ENCODE measurements at regions not wholly inside any gene's neighbourhood (a gene's known extent, or its start where the extent isn't known, plus 50 kb on each side); places are given as distances from the start of the nearest gene placed in this dataset.
"Not testable (repeated sequence)": the region's sequence is repeated elsewhere in the genome, so short reads cannot be mapped to it uniquely, and the experiment has no call there.

- Histone ChIP-seq H3K27ac (no peak overlapping the region), H3K4me1 (no peaks in the 10 kb centered on the region), H3K4me3 (no peak overlapping the region), H3K27me3 (ENCODE audit: low read depth) (no peaks in the 10 kb centered on the region), H3K9me3 (no peaks in the 10 kb centered on the region), H3K36me3 (no peaks in the 10 kb centered on the region)
- ATAC-seq (no peak), DNase-seq (no peak)
- TF ChIP-seq CTCF (IDR thresholded peaks at IDR 0.05): no peak
- intact Hi-C loops (cut with DNase I): no loop called here
Observed at GRCh38 chr7:6934981-6935380, 108.9 kb upstream of the CCZ1B start.

GRCh38 chr7:6936626-6937025 lies 110.6 kb upstream of the CCZ1B start:
- H3K36me3 ChIP-seq: not testable (repeated sequence)

GRCh38 chr7:6937746-6938145 lies 111.7 kb upstream of the CCZ1B start:
- H3K4me3 ChIP-seq; H3K4me1 ChIP-seq; intact Hi-C loops (cut with DNase I); H3K9me3 ChIP-seq; ATAC-seq; DNase-seq; H3K27ac ChIP-seq; H3K27me3 ChIP-seq (ENCODE audit: low read depth); H3K36me3 ChIP-seq: not testable (repeated sequence)

More at GRCh38 chr7:6936626-6937025, 110.6 kb upstream of the CCZ1B start:
- DNase-seq; H3K27ac ChIP-seq; ATAC-seq; intact Hi-C loops (cut with DNase I); H3K4me3 ChIP-seq; H3K9me3 ChIP-seq; H3K27me3 ChIP-seq (ENCODE audit: low read depth); H3K4me1 ChIP-seq: not testable (repeated sequence)

GRCh38 chr7:6938284-6938683 lies 112.2 kb upstream of the CCZ1B start:
- H3K27ac ChIP-seq; DNase-seq; H3K27me3 ChIP-seq (ENCODE audit: low read depth); H3K9me3 ChIP-seq; H3K36me3 ChIP-seq; H3K4me3 ChIP-seq; intact Hi-C loops (cut with DNase I); ATAC-seq; H3K4me1 ChIP-seq: not testable (repeated sequence)
- TF ChIP-seq CTCF (IDR thresholded peaks at IDR 0.05): peak; percentile 54

- H3K27ac ChIP-seq; intact Hi-C loops (cut with DNase I); H3K9me3 ChIP-seq; H3K36me3 ChIP-seq; DNase-seq; H3K4me1 ChIP-seq; ATAC-seq; H3K27me3 ChIP-seq (ENCODE audit: low read depth); H3K4me3 ChIP-seq: not testable (repeated sequence)
Observed at GRCh38 chr7:6939126-6939525, 113.1 kb upstream of the CCZ1B start.

GRCh38 chr7:6939896-6940295 lies 113.8 kb upstream of the CCZ1B start:
- H3K4me3 ChIP-seq; intact Hi-C loops (cut with DNase I); H3K9me3 ChIP-seq; H3K36me3 ChIP-seq; H3K27me3 ChIP-seq (ENCODE audit: low read depth); DNase-seq; H3K4me1 ChIP-seq; H3K27ac ChIP-seq; ATAC-seq: not testable (repeated sequence)

- H3K4me3 ChIP-seq; H3K4me1 ChIP-seq; H3K36me3 ChIP-seq; DNase-seq; intact Hi-C loops (cut with DNase I); H3K27ac ChIP-seq; H3K9me3 ChIP-seq; ATAC-seq; H3K27me3 ChIP-seq (ENCODE audit: low read depth): not testable (repeated sequence)
Observed at GRCh38 chr7:6946873-6947272, 120.8 kb upstream of the CCZ1B start.

GRCh38 chr7:6950231-6950630 lies 124.2 kb upstream of the CCZ1B start:
- ATAC-seq; intact Hi-C loops (cut with DNase I): not testable (repeated sequence)

GRCh38 chr7:6951553-6951952 lies 125.5 kb upstream of the CCZ1B start:
- ATAC-seq; H3K27me3 ChIP-seq (ENCODE audit: low read depth); H3K27ac ChIP-seq; H3K9me3 ChIP-seq; H3K4me3 ChIP-seq; H3K36me3 ChIP-seq; H3K4me1 ChIP-seq; intact Hi-C loops (cut with DNase I); DNase-seq: not testable (repeated sequence)

More at GRCh38 chr7:6950231-6950630, 124.2 kb upstream of the CCZ1B start:
- H3K4me3 ChIP-seq; H3K36me3 ChIP-seq; DNase-seq; H3K27ac ChIP-seq; H3K4me1 ChIP-seq; H3K9me3 ChIP-seq; H3K27me3 ChIP-seq (ENCODE audit: low read depth): not testable (repeated sequence)

Measured in lower lobe of right lung (tissue), 2 donors.